Karpas-422 (cell line): ENCODE measurements at regions not wholly inside any gene's neighbourhood (a gene's known extent, or its start where the extent isn't known, plus 50 kb on each side); places are given as distances from the start of the nearest gene placed in this dataset.

Experiments
- DNase-seq: peaks from one replicate; pipeline ENCODE4 v3.0.0-alpha.2; 2015
- H2AFZ ChIP-seq: fragments of 200-600 bp; sonication (generic); 2 replicates; pipeline ENCODE4 v1.6.1; 2014; ENCODE audit warnings: antibody characterized with exemption, low read length, mixed read lengths
- H3K27ac ChIP-seq: fragments of 200-600 bp; sonication (generic); 2 replicates; pipeline ENCODE4 v1.5.1; 2014; ENCODE audit warnings: mild to moderate bottlenecking, low read length, moderate library complexity
- H3K27me3 ChIP-seq: fragments of 200-600 bp; sonication (generic); 2 replicates; pipeline ENCODE4 v1.6.1; 2014; ENCODE audit warnings: low read length, mixed read lengths
- H3K36me3 ChIP-seq: fragments of 200-600 bp; sonication (generic); 2 replicates; pipeline ENCODE4 v1.6.1; 2014; ENCODE audit warnings: low read length, mixed read lengths; ENCODE audit not compliant: insufficient read depth
- H3K4me1 ChIP-seq: fragments of 200-600 bp; sonication (generic); 2 replicates; pipeline ENCODE4 v1.6.1; 2014; ENCODE audit warnings: mild to moderate bottlenecking, low read length, mixed read lengths
- H3K4me2 ChIP-seq: fragments of 200-600 bp; sonication (generic); 2 replicates; pipeline ENCODE4 v1.6.1; 2014; ENCODE audit warnings: low read length, low read depth, mild to moderate bottlenecking; ENCODE audit not compliant: poor library complexity, severe bottlenecking
- H3K4me3 ChIP-seq: fragments of 200-600 bp; sonication (generic); 2 replicates; pipeline ENCODE4 v1.5.1; 2014; ENCODE audit warnings: mild to moderate bottlenecking, antibody characterized with exemption, low read length, mixed read lengths
- H3K79me2 ChIP-seq: fragments of 200-600 bp; sonication (generic); 2 replicates; pipeline ENCODE4 v1.6.1; 2014; ENCODE audit warnings: mild to moderate bottlenecking, low read length, mixed read lengths
- H3K9ac ChIP-seq: fragments of 200-600 bp; sonication (generic); 2 replicates; pipeline ENCODE4 v1.6.0; 2014; ENCODE audit warnings: low read length
- H3K9me2 ChIP-seq: fragments of 200-600 bp; sonication (generic), shearing (Covaris generic); replicated peaks from 2 replicates; pipeline ENCODE4 v1.6.0; 2014; ENCODE audit warnings: mild to moderate bottlenecking, low read length, moderate library complexity; ENCODE audit not compliant: insufficient read depth
- H3K9me3 ChIP-seq: fragments of 300-700, 200-600 bp; sonication (generic); 2 replicates; pipeline ENCODE4 v1.6.1; 2014; ENCODE audit warnings: low read length, mixed read lengths
- H4K20me1 ChIP-seq: fragments of 200-600 bp; sonication (generic); 2 replicates; pipeline ENCODE4 v1.6.1; 2014; ENCODE audit warnings: mild to moderate bottlenecking, antibody characterized with exemption, low read length, low read depth; ENCODE audit not compliant: insufficient read depth

- Histone ChIP-seq H3K36me3 (no peaks in the 10 kb centered on the region), H3K9me3 (no peaks in the 10 kb centered on the region), H3K9ac (no peak overlapping the region), H3K79me2 (no peaks in the 10 kb centered on the region), H3K4me3 (no peak overlapping the region), H3K4me2 (no peak overlapping the region), H4K20me1 (no peaks in the 10 kb centered on the region), H3K4me1 (peaks cover 43% of the 10 kb centered on the region), H2AFZ (no peak overlapping the region), H3K9me2 (no peaks in the 10 kb centered on the region), H3K27me3 (no peaks in the 10 kb centered on the region; the same call in 1 of the 2 replicates), H3K27ac (no peak overlapping the region)
- no peak for DNase-seq
These were observed 296.2 kb downstream of the TCERG1L start for GRCh38 chr10:131015271-131015670.

- no peak overlapping the region for H3K27ac ChIP-seq
- no peak overlapping the region for H3K9ac ChIP-seq
- H3K79me2 ChIP-seq = no peaks in the 10 kb centered on the region
- H3K36me3 ChIP-seq = no peaks in the 10 kb centered on the region
- no peaks in the 10 kb centered on the region; the same call in 1 of the 2 replicates for H3K27me3 ChIP-seq
- H2AFZ ChIP-seq = no peak overlapping the region
- H3K4me3 ChIP-seq = no peak overlapping the region
- H3K4me1 ChIP-seq = peaks cover 30% of the 10 kb centered on the region
- DNase-seq = no peak
- no peaks in the 10 kb centered on the region for H3K9me3 ChIP-seq
- H3K4me2 ChIP-seq = no peak overlapping the region
- H4K20me1 ChIP-seq = no peaks in the 10 kb centered on the region
- H3K9me2 ChIP-seq = no peaks in the 10 kb centered on the region
These were observed 295.0 kb downstream of the TCERG1L start for GRCh38 chr10:131016556-131016955.

- Histone ChIP-seq H2AFZ (no peak overlapping the region), H3K27ac (no peak overlapping the region), H3K27me3 (no peaks in the 10 kb centered on the region; the same call in 1 of the 2 replicates), H4K20me1 (no peaks in the 10 kb centered on the region), H3K9me2 (no peaks in the 10 kb centered on the region), H3K4me2 (no peak overlapping the region), H3K9ac (no peak overlapping the region), H3K4me3 (no peak overlapping the region), H3K4me1 (peaks cover 18% of the 10 kb centered on the region), H3K79me2 (no peaks in the 10 kb centered on the region), H3K9me3 (no peaks in the 10 kb centered on the region), H3K36me3 (no peaks in the 10 kb centered on the region)
- no peak for DNase-seq
These were observed 293.8 kb downstream of the TCERG1L start for GRCh38 chr10:131017566-131018285.

- H3K79me2 ChIP-seq = no peaks in the 10 kb centered on the region
- no peak overlapping the region for H3K4me2 ChIP-seq
- H3K27ac ChIP-seq = no peak overlapping the region
- H4K20me1 ChIP-seq = no peaks in the 10 kb centered on the region
- no peak for DNase-seq
- no peaks in the 10 kb centered on the region for H3K9me3 ChIP-seq
- peaks cover 6% of the 10 kb centered on the region for H3K4me1 ChIP-seq
- no peak overlapping the region for H3K9ac ChIP-seq
- no peaks in the 10 kb centered on the region; the same call in 1 of the 2 replicates for H3K27me3 ChIP-seq
- H2AFZ ChIP-seq = no peak overlapping the region
- no peaks in the 10 kb centered on the region for H3K9me2 ChIP-seq
- H3K36me3 ChIP-seq = no peaks in the 10 kb centered on the region
- H3K4me3 ChIP-seq = no peak overlapping the region
These were observed 292.5 kb downstream of the TCERG1L start for GRCh38 chr10:131018886-131019500.

- no peak for DNase-seq
- H2AFZ ChIP-seq = no peak overlapping the region
- H3K36me3 ChIP-seq = no peaks in the 10 kb centered on the region
These were observed 291.8 kb downstream of the TCERG1L start for GRCh38 chr10:131019696-131020095.

GRCh38 chr10:131020775-131021174 is 290.7 kb downstream of the TCERG1L start:
- no peaks in the 10 kb centered on the region for H3K4me1 ChIP-seq
- H3K4me3 ChIP-seq = no peak overlapping the region
- H4K20me1 ChIP-seq = no peaks in the 10 kb centered on the region

More at GRCh38 chr10:131019696-131020095, 291.8 kb downstream of the TCERG1L start:
- no peaks in the 10 kb centered on the region; the same call in 1 of the 2 replicates for H3K4me1 ChIP-seq
- H3K9me3 ChIP-seq = no peaks in the 10 kb centered on the region
- H3K79me2 ChIP-seq = no peaks in the 10 kb centered on the region
- no peaks in the 10 kb centered on the region for H4K20me1 ChIP-seq
- no peak overlapping the region for H3K9ac ChIP-seq
- no peaks in the 10 kb centered on the region for H3K9me2 ChIP-seq
- H3K4me2 ChIP-seq = no peak overlapping the region
- no peak overlapping the region for H3K27ac ChIP-seq
- no peak overlapping the region for H3K4me3 ChIP-seq
- no peaks in the 10 kb centered on the region; the same call in 1 of the 2 replicates for H3K27me3 ChIP-seq

GRCh38 chr10:131021246-131021895 is 290.1 kb downstream of the TCERG1L start:
- H3K9ac ChIP-seq = no peak overlapping the region

More at GRCh38 chr10:131020775-131021174, 290.7 kb downstream of the TCERG1L start:
- no peak overlapping the region for H2AFZ ChIP-seq
- no peaks in the 10 kb centered on the region for H3K9me3 ChIP-seq
- H3K79me2 ChIP-seq = no peaks in the 10 kb centered on the region
- no peaks in the 10 kb centered on the region for H3K36me3 ChIP-seq
- no peaks in the 10 kb centered on the region; the same call in 1 of the 2 replicates for H3K27me3 ChIP-seq
- H3K4me2 ChIP-seq = no peak overlapping the region
- H3K9ac ChIP-seq = no peak overlapping the region
- no peak overlapping the region for H3K27ac ChIP-seq
- no peaks in the 10 kb centered on the region for H3K9me2 ChIP-seq
- DNase-seq = no peak

GRCh38 chr10:131021969-131022368 is 289.6 kb downstream of the TCERG1L start:
- Histone ChIP-seq H3K4me1 (no peaks in the 10 kb centered on the region), H3K4me3 (no peak overlapping the region), H3K4me2 (no peak overlapping the region), H3K79me2 (no peaks in the 10 kb centered on the region), H3K27ac (no peak overlapping the region), H3K36me3 (no peaks in the 10 kb centered on the region), H3K9me3 (no peaks in the 10 kb centered on the region), H3K27me3 (no peaks in the 10 kb centered on the region; the same call in 1 of the 2 replicates), H3K9me2 (no peaks in the 10 kb centered on the region), H2AFZ (no peak overlapping the region), H4K20me1 (no peaks in the 10 kb centered on the region), H3K9ac (no peak overlapping the region)
- DNase-seq = no peak

More at GRCh38 chr10:131021246-131021895, 290.1 kb downstream of the TCERG1L start:
- Histone ChIP-seq H3K4me2 (no peak overlapping the region), H3K4me1 (no peaks in the 10 kb centered on the region), H3K4me3 (no peak overlapping the region), H2AFZ (no peak overlapping the region), H4K20me1 (no peaks in the 10 kb centered on the region), H3K27ac (no peak overlapping the region), H3K9me2 (no peaks in the 10 kb centered on the region), H3K79me2 (no peaks in the 10 kb centered on the region), H3K9me3 (no peaks in the 10 kb centered on the region), H3K36me3 (no peaks in the 10 kb centered on the region), H3K27me3 (no peaks in the 10 kb centered on the region; the same call in 1 of the 2 replicates)
- DNase-seq = no peak
